GM13976 (cell line): ENCODE measurements at regions not wholly inside any gene's neighbourhood (a gene's known extent, or its start where the extent isn't known, plus 50 kb on each side); places are given as distances from the start of the nearest gene placed in this dataset.

Experiments used
- DNase-seq: peaks from one replicate; pipeline ENCODE4 v3.0.0; 2012; ENCODE audit warnings: low spot score
- in situ Hi-C: fragments of 300-500 bp; cut with MboI; formaldehyde crosslinking; loops from one replicate; pipeline ENCODE4 v1.12.0; 2022; ENCODE audit warnings: low sequenced_read_pairs, mixed read lengths, inconsistent platforms; ENCODE audit not compliant: unreplicated experiment
- TF ChIP-seq, protein P1 (sequence below): IDR thresholded peaks from 2 replicates; pipeline ENCODE4 v1.5.1; 2012; ENCODE audit warnings: borderline replicate concordance, mild to moderate bottlenecking; ENCODE audit not compliant: insufficient read depth; ENCODE audit errors: extremely low read depth, missing control alignments, control extremely low read depth

DNA sequence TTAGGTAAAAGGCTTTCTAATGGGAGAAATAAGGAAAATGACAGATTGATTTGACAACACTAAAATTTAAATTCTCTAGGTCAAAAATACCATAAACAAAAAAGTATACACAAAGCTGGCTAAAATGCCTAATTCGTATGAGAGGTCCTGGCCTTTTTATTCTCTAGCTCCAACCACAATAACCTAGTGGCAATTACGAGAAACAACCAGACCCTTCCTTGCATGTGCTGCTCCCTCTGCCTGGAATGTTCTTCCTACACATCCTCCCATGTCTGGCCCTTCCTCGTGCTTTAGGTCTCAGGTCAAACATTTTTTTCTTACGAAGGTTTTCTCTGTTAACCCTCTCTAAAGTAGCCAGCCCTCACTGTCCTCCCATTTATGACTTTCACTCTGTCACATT lies 176.4 kb upstream of the PLPPR1 start:
- in situ Hi-C loops: no loop called here
- no peak for DNase-seq
- TF ChIP-seq, protein P1, sequence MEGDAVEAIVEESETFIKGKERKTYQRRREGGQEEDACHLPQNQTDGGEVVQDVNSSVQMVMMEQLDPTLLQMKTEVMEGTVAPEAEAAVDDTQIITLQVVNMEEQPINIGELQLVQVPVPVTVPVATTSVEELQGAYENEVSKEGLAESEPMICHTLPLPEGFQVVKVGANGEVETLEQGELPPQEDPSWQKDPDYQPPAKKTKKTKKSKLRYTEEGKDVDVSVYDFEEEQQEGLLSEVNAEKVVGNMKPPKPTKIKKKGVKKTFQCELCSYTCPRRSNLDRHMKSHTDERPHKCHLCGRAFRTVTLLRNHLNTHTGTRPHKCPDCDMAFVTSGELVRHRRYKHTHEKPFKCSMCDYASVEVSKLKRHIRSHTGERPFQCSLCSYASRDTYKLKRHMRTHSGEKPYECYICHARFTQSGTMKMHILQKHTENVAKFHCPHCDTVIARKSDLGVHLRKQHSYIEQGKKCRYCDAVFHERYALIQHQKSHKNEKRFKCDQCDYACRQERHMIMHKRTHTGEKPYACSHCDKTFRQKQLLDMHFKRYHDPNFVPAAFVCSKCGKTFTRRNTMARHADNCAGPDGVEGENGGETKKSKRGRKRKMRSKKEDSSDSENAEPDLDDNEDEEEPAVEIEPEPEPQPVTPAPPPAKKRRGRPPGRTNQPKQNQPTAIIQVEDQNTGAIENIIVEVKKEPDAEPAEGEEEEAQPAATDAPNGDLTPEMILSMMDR: no peak

DNA sequence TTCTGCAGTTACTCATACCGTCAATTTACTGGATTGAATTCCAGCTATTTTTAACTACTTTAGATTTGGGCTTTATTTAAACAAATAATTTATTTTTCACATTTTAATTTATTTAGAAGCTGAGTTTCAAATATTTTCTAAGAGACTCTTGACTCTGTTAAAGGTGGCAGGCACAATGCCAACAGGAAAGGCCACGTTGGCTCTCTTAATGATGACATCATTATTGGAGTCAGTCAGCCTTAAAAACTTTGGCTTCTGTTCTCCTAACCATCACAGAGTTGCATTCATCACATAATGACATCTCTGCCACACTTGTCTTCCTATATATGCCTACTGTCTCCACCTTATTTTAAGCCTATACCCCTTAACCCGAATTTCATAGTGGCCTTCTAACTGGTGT lies 172.3 kb upstream of the PLPPR1 start:
- TF ChIP-seq, protein P1: no peak
- DNase-seq: no peak
- in situ Hi-C loops: no loop called here

DNA sequence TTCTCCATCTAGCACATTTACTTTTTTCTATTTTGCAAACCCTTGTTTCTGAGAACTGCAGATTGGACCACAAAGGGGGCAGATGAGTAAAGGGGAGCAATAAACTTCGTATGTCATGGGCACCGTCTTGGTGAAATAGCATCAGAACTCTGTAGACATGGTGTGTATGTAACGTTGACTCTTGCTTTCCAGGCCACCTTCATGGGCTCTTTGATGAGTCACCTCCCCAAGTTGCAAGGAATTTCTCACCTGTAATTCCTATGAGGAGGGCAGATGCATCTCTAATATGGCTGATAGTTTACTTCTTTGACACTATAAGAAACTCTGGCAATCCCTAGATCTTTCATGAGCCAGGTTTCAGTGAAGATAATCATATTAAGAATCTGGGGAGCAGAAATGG lies 163.4 kb upstream of the PLPPR1 start:
- no peak for DNase-seq
- in situ Hi-C loops: no loop called here
- TF ChIP-seq, protein P1: no peak

DNA sequence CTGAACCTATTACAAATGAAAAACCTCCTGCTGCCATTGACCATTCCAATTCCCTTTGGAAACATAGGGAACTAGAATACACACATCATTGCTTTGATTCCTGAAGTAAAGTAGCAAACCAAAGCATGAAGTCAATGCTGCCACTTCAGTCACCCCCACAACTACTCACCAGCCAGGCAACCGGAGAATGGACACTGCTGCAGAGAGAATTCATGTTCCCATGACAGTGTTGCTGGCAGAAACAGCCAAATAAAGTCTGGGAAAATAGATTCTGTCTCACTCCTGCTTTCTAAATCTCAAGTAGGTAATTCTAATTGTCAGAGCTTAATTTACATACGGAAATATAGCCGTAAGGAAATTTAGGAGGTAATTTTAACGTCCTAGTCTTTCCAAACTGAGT lies 162.9 kb upstream of the PLPPR1 start:
- DNase-seq: no peak
- TF ChIP-seq, protein P1: no peak
- in situ Hi-C loops: no loop called here

DNA sequence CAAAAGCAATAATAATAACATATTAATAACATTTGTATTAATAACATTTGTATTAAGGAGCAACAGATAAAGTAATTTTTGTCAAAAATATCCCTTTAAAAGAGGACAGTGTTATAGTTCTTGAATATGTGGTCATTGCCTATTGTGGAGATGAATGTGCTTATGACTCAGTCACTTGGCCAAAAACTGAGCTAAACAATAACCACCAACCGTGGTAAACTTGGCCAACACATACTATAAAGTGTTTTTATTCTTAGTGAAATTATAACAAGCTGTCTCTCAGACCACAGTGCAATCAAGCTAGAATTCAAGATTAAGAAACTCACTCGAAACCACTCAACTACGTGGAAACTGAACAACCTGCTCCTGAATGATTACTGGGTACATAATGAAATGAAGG lies 159.2 kb upstream of the PLPPR1 start:
- in situ Hi-C loops: no loop called here
- DNase-seq: no peak
- TF ChIP-seq, protein P1: no peak

DNA sequence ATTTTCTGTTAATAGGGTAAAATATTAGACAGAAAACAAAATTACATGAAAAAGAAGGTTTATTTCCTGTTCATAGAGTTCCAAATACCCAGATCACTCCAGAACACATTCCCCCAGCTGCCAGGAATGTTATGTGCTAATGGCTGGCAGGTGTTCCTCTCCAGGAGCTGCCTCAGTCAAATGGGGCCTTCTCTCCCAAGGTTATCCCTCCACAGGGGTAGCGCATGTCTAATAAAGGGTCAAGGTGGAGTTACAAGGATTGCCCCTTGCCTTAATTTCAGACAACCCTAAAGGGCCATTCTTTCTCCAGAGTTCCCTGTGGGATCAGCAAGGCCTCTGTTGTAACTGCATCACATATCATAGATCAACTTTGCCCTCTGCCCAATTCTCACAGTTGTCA lies 148.6 kb upstream of the PLPPR1 start:
- TF ChIP-seq, protein P1: no peak
- in situ Hi-C loops: no loop called here
- DNase-seq: no peak

DNA sequence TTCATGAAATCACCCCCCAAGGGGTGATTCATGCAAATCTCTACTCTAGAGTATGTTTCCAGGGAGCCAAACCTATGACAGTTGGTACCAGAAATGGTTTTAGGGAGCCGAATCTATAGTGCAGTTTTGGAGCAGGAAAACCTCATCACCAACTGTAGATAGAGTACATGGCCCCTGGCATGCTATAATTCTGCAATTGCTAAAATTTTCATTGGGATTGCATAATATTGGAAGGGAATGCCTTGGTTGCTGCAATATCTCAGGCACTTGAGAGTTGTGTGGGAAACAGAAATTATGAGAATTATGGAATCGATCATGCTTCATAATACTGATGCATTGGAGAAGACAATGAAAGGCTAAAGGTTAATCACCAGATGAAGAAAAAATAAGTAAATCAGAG lies 148.2 kb upstream of the PLPPR1 start:
- TF ChIP-seq, protein P1: no peak

More for the DNA sequence above, 148.2 kb upstream of the PLPPR1 start:
- DNase-seq: no peak
- in situ Hi-C loops: no loop called here
